Type B pancreatic cell (in vitro differentiated cells): ENCODE measurements at regions not wholly inside any gene's neighbourhood (a gene's known extent, or its start where the extent isn't known, plus 50 kb on each side); places are given as distances from the start of the nearest gene placed in this dataset.

Source experiments
- DNase-seq: peaks from one replicate; pipeline ENCODE4 v3.0.0; 2021; ENCODE audit warnings: mixed read lengths; ENCODE audit not compliant: unreplicated experiment; ENCODE audit errors: extremely low spot score
- H3K27ac Mint-ChIP-seq: 2 replicates; pipeline ENCODE4 v1.8.0; 2021; ENCODE audit warnings: mild to moderate bottlenecking, mixed read lengths
- H3K27me3 Mint-ChIP-seq: 2 replicates; pipeline ENCODE4 v1.8.0; 2021; ENCODE audit warnings: mixed read lengths
- H3K36me3 Mint-ChIP-seq: 2 replicates; pipeline ENCODE4 v1.8.0; 2021; ENCODE audit warnings: mixed read lengths
- H3K4me1 Mint-ChIP-seq: one replicate; pipeline ENCODE4 v1.8.0; 2021; ENCODE audit warnings: mixed read lengths; ENCODE audit not compliant: unreplicated experiment
- H3K4me3 Mint-ChIP-seq: 2 replicates; pipeline ENCODE4 v1.8.0; 2021; ENCODE audit warnings: mild to moderate bottlenecking, mixed read lengths
- H3K9me3 Mint-ChIP-seq: 2 replicates; pipeline ENCODE4 v1.8.0; 2021; ENCODE audit warnings: mixed read lengths
- TF ChIP-seq, protein P1 (sequence below): fragments of 200-600 bp; sonication (generic); conservative IDR thresholded peaks from 2 replicates; pipeline ENCODE4 v1.5.0; 2021; ENCODE audit warnings: antibody characterized with exemption, mild to moderate bottlenecking

DNA sequence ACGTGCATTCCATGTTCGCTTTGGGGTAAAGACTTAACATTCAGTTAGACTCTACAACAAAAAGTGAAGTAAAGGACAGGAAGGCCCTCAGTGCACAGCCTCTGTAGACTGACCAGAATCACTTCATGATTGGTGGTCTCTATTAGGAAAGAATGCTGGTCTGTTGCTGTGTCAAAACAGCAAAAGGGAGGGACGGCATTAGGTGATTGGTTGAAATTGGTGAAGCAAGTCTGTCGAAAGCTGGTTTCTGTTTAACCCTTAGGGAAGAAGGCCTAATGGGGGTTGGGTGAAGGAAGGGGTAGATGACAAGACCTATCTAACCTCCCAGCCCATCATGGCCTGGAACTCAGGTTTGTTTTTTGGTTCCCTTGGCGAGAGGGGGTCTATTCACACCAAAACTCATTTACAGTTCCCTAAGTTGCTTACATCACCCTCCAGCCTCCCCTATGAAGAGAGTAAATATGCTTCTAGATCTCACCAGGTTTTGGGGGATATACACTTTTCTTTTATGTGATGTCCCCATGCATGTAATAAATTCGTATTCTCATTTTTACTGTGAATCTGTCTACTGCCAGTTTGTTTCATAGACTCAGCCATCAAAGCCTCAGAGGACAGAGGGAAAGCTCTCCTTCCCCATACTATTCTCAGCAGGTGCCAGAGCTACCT lies 65.6 kb downstream of the TMEM17 start:
- H3K36me3 Mint-ChIP-seq, result no peaks in the 10 kb centered on the region
- TF ChIP-seq, protein P1, sequence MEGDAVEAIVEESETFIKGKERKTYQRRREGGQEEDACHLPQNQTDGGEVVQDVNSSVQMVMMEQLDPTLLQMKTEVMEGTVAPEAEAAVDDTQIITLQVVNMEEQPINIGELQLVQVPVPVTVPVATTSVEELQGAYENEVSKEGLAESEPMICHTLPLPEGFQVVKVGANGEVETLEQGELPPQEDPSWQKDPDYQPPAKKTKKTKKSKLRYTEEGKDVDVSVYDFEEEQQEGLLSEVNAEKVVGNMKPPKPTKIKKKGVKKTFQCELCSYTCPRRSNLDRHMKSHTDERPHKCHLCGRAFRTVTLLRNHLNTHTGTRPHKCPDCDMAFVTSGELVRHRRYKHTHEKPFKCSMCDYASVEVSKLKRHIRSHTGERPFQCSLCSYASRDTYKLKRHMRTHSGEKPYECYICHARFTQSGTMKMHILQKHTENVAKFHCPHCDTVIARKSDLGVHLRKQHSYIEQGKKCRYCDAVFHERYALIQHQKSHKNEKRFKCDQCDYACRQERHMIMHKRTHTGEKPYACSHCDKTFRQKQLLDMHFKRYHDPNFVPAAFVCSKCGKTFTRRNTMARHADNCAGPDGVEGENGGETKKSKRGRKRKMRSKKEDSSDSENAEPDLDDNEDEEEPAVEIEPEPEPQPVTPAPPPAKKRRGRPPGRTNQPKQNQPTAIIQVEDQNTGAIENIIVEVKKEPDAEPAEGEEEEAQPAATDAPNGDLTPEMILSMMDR, result no peak
- no peak for DNase-seq
- H3K27ac Mint-ChIP-seq, result no peak overlapping the region
- no peak overlapping the region for H3K4me3 Mint-ChIP-seq
- peaks cover 5% of the 10 kb centered on the region for H3K9me3 Mint-ChIP-seq
- no peaks in the 10 kb centered on the region for H3K27me3 Mint-ChIP-seq
- no peaks in the 10 kb centered on the region for H3K4me1 Mint-ChIP-seq

DNA sequence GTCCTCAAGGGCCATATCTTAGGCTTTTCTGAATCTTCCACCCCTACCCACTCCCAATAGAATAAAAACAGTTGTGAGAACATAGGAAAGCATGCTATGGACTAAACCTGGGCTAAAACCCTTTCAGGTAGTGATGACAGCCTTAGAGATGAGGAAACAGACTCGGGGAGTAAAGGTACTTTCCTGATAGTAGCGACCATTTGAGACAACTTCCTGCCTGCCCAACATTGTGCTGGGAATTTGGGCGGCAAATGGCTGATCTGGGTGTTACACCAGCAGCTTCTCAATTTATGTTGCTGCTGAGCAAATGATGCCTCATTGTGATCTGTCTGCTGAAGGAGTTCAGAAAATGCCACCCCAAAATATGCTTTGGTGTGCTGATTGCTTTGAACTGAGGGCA lies 66.6 kb downstream of the TMEM17 start:
- no peak overlapping the region for H3K4me3 Mint-ChIP-seq
- H3K4me1 Mint-ChIP-seq, result no peaks in the 10 kb centered on the region
- TF ChIP-seq, protein P1, result no peak
- H3K9me3 Mint-ChIP-seq, result peaks cover 5% of the 10 kb centered on the region
- H3K36me3 Mint-ChIP-seq, result no peaks in the 10 kb centered on the region
- no peak overlapping the region for H3K27ac Mint-ChIP-seq
- no peak for DNase-seq
- no peaks in the 10 kb centered on the region for H3K27me3 Mint-ChIP-seq

DNA sequence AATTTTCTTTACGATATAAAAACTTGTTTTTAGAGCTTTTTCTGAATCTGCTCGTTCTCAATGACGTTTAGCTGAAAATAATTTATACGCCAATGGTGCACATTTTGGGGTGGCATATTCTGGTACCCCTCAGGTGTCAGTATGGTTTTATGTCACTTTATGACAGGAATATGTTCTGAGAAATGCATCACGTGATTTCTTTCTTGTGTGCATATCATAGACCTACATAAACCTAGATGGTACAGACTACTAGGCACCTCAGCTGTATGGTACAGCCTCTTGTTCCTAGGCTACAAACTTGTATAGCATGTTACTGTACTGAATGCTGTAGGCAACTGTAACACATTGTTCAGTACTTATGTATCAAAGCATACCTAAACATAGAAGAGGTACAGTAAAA lies 68.2 kb downstream of the TMEM17 start:
- no peak for DNase-seq
- H3K9me3 Mint-ChIP-seq, result peaks cover 5% of the 10 kb centered on the region
- H3K36me3 Mint-ChIP-seq, result no peaks in the 10 kb centered on the region
- no peaks in the 10 kb centered on the region for H3K27me3 Mint-ChIP-seq
- H3K27ac Mint-ChIP-seq, result no peak overlapping the region
- no peaks in the 10 kb centered on the region for H3K4me1 Mint-ChIP-seq
- TF ChIP-seq, protein P1, result no peak
- no peak overlapping the region for H3K4me3 Mint-ChIP-seq

DNA sequence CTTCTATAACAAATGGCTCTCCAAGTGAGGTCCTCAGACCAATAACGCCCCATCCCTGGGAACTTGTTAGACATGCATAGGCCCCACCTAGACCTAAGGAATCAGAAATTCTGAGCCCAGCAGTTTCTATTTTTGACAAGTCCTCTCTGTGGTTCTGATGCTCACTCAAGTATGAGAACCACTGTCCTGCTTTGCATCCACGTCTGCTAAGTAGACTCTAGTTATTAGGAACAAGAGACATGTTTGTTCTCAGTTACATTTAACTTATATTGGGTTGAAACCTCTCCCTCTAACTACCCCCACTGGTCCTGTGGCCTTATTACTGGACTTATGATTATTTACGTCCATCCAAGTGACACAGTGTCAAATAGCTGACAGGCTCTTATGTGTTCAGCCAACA lies 70.3 kb downstream of the TMEM17 start:
- no peaks in the 10 kb centered on the region for H3K4me1 Mint-ChIP-seq
- no peak overlapping the region for H3K27ac Mint-ChIP-seq
- no peak overlapping the region for H3K4me3 Mint-ChIP-seq
- H3K27me3 Mint-ChIP-seq, result no peaks in the 10 kb centered on the region
- H3K9me3 Mint-ChIP-seq, result peaks cover 5% of the 10 kb centered on the region
- TF ChIP-seq, protein P1, result no peak
- no peaks in the 10 kb centered on the region for H3K36me3 Mint-ChIP-seq
- DNase-seq, result no peak

DNA sequence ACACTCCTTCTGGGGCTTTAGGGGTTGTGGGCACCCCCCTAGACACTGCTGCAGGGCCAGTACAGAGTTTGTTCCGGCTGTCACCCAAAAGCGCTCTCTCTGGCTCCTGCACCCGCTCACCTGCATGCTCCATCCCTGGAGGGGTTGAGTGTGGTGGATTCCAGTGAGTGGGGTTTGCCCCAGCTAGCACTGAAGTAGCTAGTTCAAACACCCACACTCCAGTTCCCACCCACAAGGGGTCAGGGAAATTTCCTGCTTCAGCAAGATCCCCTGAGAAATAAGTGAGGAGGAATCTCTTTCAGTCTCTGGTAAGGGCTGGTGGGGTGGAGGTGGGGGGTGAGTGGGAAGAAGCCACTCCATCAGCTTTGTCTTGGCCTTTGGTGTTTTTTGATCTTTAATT lies 73.6 kb downstream of the TMEM17 start:
- no peak for DNase-seq
- Mint-ChIP-seq H3K27me3 (no peaks in the 10 kb centered on the region), H3K4me1 (no peaks in the 10 kb centered on the region), H3K4me3 (no peak overlapping the region), H3K27ac (no peak overlapping the region), H3K36me3 (no peaks in the 10 kb centered on the region), H3K9me3 (no peaks in the 10 kb centered on the region)
- TF ChIP-seq, protein P1, result no peak

DNA sequence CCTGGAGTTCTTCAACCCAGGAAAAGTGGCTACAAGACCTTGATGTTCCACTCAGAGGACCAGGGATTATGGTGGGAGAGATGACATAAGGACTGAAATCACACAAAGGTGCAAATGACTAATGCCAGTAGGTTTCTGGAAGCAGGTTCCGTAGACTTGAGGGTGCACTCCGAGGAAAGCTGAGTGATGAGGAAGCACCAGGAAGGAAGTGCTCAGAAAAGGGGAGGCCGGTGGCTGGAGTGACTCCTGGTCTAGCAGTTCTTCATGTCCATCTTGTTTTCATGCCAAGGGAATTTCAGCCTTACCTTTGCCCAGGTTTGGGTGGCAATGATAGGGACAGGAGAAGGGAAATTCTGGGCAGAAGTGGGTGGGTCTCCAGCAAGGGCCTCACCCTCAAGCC lies 74.5 kb downstream of the TMEM17 start:
- no peaks in the 10 kb centered on the region for H3K36me3 Mint-ChIP-seq
- H3K4me1 Mint-ChIP-seq, result no peaks in the 10 kb centered on the region
- no peak for DNase-seq
- no peaks in the 10 kb centered on the region for H3K9me3 Mint-ChIP-seq
- H3K27ac Mint-ChIP-seq, result no peak overlapping the region
- no peak overlapping the region for H3K4me3 Mint-ChIP-seq
- TF ChIP-seq, protein P1, result no peak
- H3K27me3 Mint-ChIP-seq, result no peaks in the 10 kb centered on the region
